OCI-LY1 (cell line): ENCODE measurements at regions not wholly inside any gene's neighbourhood (a gene's known extent, or its start where the extent isn't known, plus 50 kb on each side); places are given as distances from the start of the nearest gene placed in this dataset.

Source experiments
- H2AFZ ChIP-seq: fragments of 200-600 bp; sonication (generic), shearing (Covaris generic); 2 replicates; pipeline ENCODE4 v1.6.0; 2014; ENCODE audit warnings: antibody characterized with exemption, mild to moderate bottlenecking, low read length
- H3F3A ChIP-seq: fragments of 200-600 bp; sonication (generic), shearing (Covaris generic); 2 replicates; pipeline ENCODE4 v1.6.0; 2014; ENCODE audit warnings: mild to moderate bottlenecking, antibody characterized with exemption, low read length, moderate library complexity; ENCODE audit not compliant: insufficient read depth
- H3K27ac ChIP-seq: fragments of 200-600 bp; sonication (generic); 2 replicates; pipeline ENCODE4 v1.5.1; 2014; ENCODE audit warnings: low read length, mixed run types, mild to moderate bottlenecking, low read depth; ENCODE audit not compliant: poor library complexity, severe bottlenecking
- H3K27me3 ChIP-seq: fragments of 200-600 bp; sonication (generic); 2 replicates; pipeline ENCODE4 v1.6.0; 2014; ENCODE audit warnings: antibody characterized with exemption, mild to moderate bottlenecking, low read length, moderate library complexity; ENCODE audit not compliant: insufficient read depth
- H3K36me3 ChIP-seq: fragments of 200-600 bp; sonication (generic); 2 replicates; pipeline ENCODE4 v1.6.1; 2014; ENCODE audit warnings: mild to moderate bottlenecking, antibody characterized with exemption, low read length, moderate library complexity, mixed read lengths; ENCODE audit not compliant: insufficient read depth
- H3K4me1 ChIP-seq: fragments of 200-600 bp; sonication (generic); 2 replicates; pipeline ENCODE4 v1.5.1; 2014; ENCODE audit warnings: mild to moderate bottlenecking, low read length, moderate library complexity; ENCODE audit not compliant: insufficient read depth, severe bottlenecking
- H3K4me2 ChIP-seq: fragments of 200-600 bp; sonication (generic), shearing (Covaris generic); 2 replicates; pipeline ENCODE4 v1.6.1; 2014; ENCODE audit warnings: low read length
- H3K4me3 ChIP-seq: fragments of 200-600 bp; sonication (generic); 2 replicates; pipeline ENCODE4 v1.5.1; 2014; ENCODE audit warnings: low read length, low read depth, mild to moderate bottlenecking, mixed read lengths; ENCODE audit not compliant: poor library complexity, severe bottlenecking
- H3K79me2 ChIP-seq: fragments of 200-600 bp; shearing (Covaris generic); 2 replicates; pipeline ENCODE4 v1.6.1; 2016; ENCODE audit warnings: mixed run types, low read length, mixed read lengths; ENCODE audit not compliant: insufficient read depth
- H3K9ac ChIP-seq: fragments of 200-600 bp; sonication (generic), shearing (Covaris generic); 2 replicates; pipeline ENCODE4 v1.6.1; 2014; ENCODE audit warnings: mild to moderate bottlenecking, low read length, mixed read lengths
- H3K9me2 ChIP-seq: fragments of 200-600 bp; sonication (generic), shearing (Covaris generic); 2 replicates; pipeline ENCODE4 v1.6.1; 2014; ENCODE audit warnings: low read depth, mild to moderate bottlenecking, low read length, mixed read lengths
- H3K9me3 ChIP-seq: fragments of 200-600 bp; shearing (Covaris generic); 2 replicates; pipeline ENCODE4 v1.6.1; 2014; ENCODE audit warnings: low read length, mixed read lengths
- H4K20me1 ChIP-seq: fragments of 200-600 bp; sonication (generic), shearing (Covaris generic); 2 replicates; pipeline ENCODE4 v1.6.0; 2016; ENCODE audit warnings: mild to moderate bottlenecking, low read length; ENCODE audit not compliant: insufficient read depth
- CTCF ChIP-seq: fragments of 200-600 bp; sonication (generic), shearing (Covaris generic); IDR thresholded peaks from 2 replicates; pipeline ENCODE4 v1.5.1; 2017; ENCODE audit warnings: mild to moderate bottlenecking, antibody characterized with exemption, low read length, moderate library complexity, mixed read lengths
- EZH2 ChIP-seq: fragments of 200-600 bp; sonication (generic), shearing (Covaris generic); IDR thresholded peaks from 2 replicates; pipeline ENCODE4 v1.8.0; 2017; ENCODE audit warnings: borderline replicate concordance, mixed run types, mild to moderate bottlenecking, antibody characterized with exemption, low read length, moderate library complexity, mixed read lengths

GRCh38 chr10:44581996-44582395 lies 197.1 kb upstream of the CXCL12 start:
- Histone ChIP-seq H3K36me3 (no peaks in the 10 kb centered on the region), H3K4me3 (no peak overlapping the region), H2AFZ (no peak overlapping the region), H3K27ac (no peak overlapping the region), H4K20me1 (no peaks in the 10 kb centered on the region), H3K4me2 (no peak overlapping the region), H3K9me3 (no peaks in the 10 kb centered on the region), H3F3A (no peaks in the 10 kb centered on the region), H3K4me1 (no peaks in the 10 kb centered on the region), H3K27me3 (no peaks in the 10 kb centered on the region), H3K79me2 (no peaks in the 10 kb centered on the region), H3K9me2 (no peaks in the 10 kb centered on the region), H3K9ac (no peak overlapping the region)
- TF ChIP-seq EZH2: no peak

GRCh38 chr10:44587488-44588318 lies 202.8 kb upstream of the CXCL12 start:
- H3K4me3 ChIP-seq: no peak overlapping the region
- no peaks in the 10 kb centered on the region for H3F3A ChIP-seq
- no peak overlapping the region for H2AFZ ChIP-seq
- H3K27me3 ChIP-seq: no peaks in the 10 kb centered on the region
- H4K20me1 ChIP-seq: no peaks in the 10 kb centered on the region
- no peak overlapping the region for H3K9ac ChIP-seq
- no peaks in the 10 kb centered on the region for H3K4me1 ChIP-seq
- H3K36me3 ChIP-seq: no peaks in the 10 kb centered on the region
- H3K79me2 ChIP-seq: no peaks in the 10 kb centered on the region
- H3K9me3 ChIP-seq: no peaks in the 10 kb centered on the region
- H3K27ac ChIP-seq: no peak overlapping the region
- no peak overlapping the region for H3K4me2 ChIP-seq
- no peaks in the 10 kb centered on the region for H3K9me2 ChIP-seq
- no peak for TF ChIP-seq EZH2
- no peak for TF ChIP-seq CTCF

- no peaks in the 10 kb centered on the region for H3F3A ChIP-seq
- no peak overlapping the region for H3K4me3 ChIP-seq
- H3K4me2 ChIP-seq: no peak overlapping the region
- no peaks in the 10 kb centered on the region for H3K27me3 ChIP-seq
- H3K79me2 ChIP-seq: no peaks in the 10 kb centered on the region
- no peaks in the 10 kb centered on the region for H3K36me3 ChIP-seq
- no peak overlapping the region for H3K9ac ChIP-seq
- no peaks in the 10 kb centered on the region for H3K9me2 ChIP-seq
- no peaks in the 10 kb centered on the region for H4K20me1 ChIP-seq
- H3K27ac ChIP-seq: no peak overlapping the region
- H3K9me3 ChIP-seq: no peaks in the 10 kb centered on the region
- H3K4me1 ChIP-seq: no peaks in the 10 kb centered on the region
- TF ChIP-seq CTCF (peak; percentile 21; the same call in 1 of the 2 replicates), EZH2 (no peak)
- no peak overlapping the region for H2AFZ ChIP-seq
Observed at GRCh38 chr10:44589181-44589943, 204.5 kb upstream of the CXCL12 start.
